NCI-H524 (cell line): ENCODE measurements at regions not wholly inside any gene's neighbourhood (a gene's known extent, or its start where the extent isn't known, plus 50 kb on each side); places are given as distances from the start of the nearest gene placed in this dataset.

Experiments used
- DNase-seq, 2 experiments: peaks; one replicate each; lab custom pipeline; 2025; lab: John Stamatoyannopoulos, UW

- DNase-seq = no peak
These were observed 133.9 kb upstream of the TPK1 start for GRCh38 chr7:144969787-144970186.

- no peak for DNase-seq
These were observed 124.9 kb upstream of the TPK1 start for GRCh38 chr7:144960763-144961162.

- no peak for DNase-seq
These were observed 122.1 kb upstream of the TPK1 start for GRCh38 chr7:144957998-144958397.

GRCh38 chr7:144955422-144955821, 119.6 kb upstream of the TPK1 start:
- DNase-seq = no peak

GRCh38 chr7:144941127-144941526, 105.3 kb upstream of the TPK1 start:
- DNase-seq = no peak

- DNase-seq = no peak
These were observed 101.3 kb upstream of the TPK1 start for GRCh38 chr7:144937199-144937598.

- DNase-seq = no peak
These were observed 100.5 kb upstream of the TPK1 start for GRCh38 chr7:144936314-144936713.

- no peak for DNase-seq
These were observed 74.6 kb upstream of the TPK1 start for GRCh38 chr7:144910411-144910810.

- DNase-seq = no peak
These were observed 73.2 kb upstream of the TPK1 start for GRCh38 chr7:144908943-144909556.

GRCh38 chr7:144908324-144908723, 72.5 kb upstream of the TPK1 start:
- DNase-seq = no peak

- DNase-seq = no peak
These were observed 71.7 kb upstream of the TPK1 start for GRCh38 chr7:144907577-144907976.

GRCh38 chr7:144903201-144903600, 67.3 kb upstream of the TPK1 start:
- no peak for DNase-seq

GRCh38 chr7:144892761-144893160, 56.9 kb upstream of the TPK1 start:
- DNase-seq = peak; percentile 25 to 58
